HUES6 (cell line): ENCODE measurements at regions not wholly inside any gene's neighbourhood (a gene's known extent, or its start where the extent isn't known, plus 50 kb on each side); places are given as distances from the start of the nearest gene placed in this dataset.
"Not testable (repeated sequence)": the region's sequence is repeated elsewhere in the genome, so short reads cannot be mapped to it uniquely, and the experiment has no call there.

ENCODE experiments used
- H3K27ac ChIP-seq: 2 replicates; pipeline ENCODE4 v1.7.0; 2013; ENCODE audit warnings: low read depth, mild to moderate bottlenecking, low read length, inconsistent platforms
- H3K27me3 ChIP-seq: 2 replicates; pipeline ENCODE4 v1.6.1; 2013; ENCODE audit warnings: low read length; ENCODE audit not compliant: control insufficient read depth, insufficient read depth
- H3K36me3 ChIP-seq: 2 replicates; pipeline ENCODE4 v1.6.1; 2013; ENCODE audit warnings: low read length; ENCODE audit not compliant: control insufficient read depth, insufficient read depth
- H3K4me1 ChIP-seq: 2 replicates; pipeline ENCODE4 v1.6.1; 2013; ENCODE audit warnings: low read length; ENCODE audit not compliant: control insufficient read depth, insufficient read depth
- H3K4me3 ChIP-seq: 2 replicates; pipeline ENCODE4 v1.5.1; 2013; ENCODE audit warnings: low read depth, low read length
- H3K9ac ChIP-seq: one replicate; pipeline ENCODE4 v1.6.1; 2013; ENCODE audit warnings: mild to moderate bottlenecking, low read length
- H3K9me3 ChIP-seq: 2 replicates; pipeline ENCODE4 v1.6.1; 2013; ENCODE audit warnings: low read depth, low read length; ENCODE audit not compliant: control insufficient read depth, insufficient read depth

- Histone ChIP-seq H3K36me3 (no peaks in the 10 kb centered on the region), H3K27ac (no peak overlapping the region), H3K9ac (no peak overlapping the region), H3K27me3 (no peaks in the 10 kb centered on the region), H3K4me1 (peaks cover 6% of the 10 kb centered on the region), H3K9me3 (no peaks in the 10 kb centered on the region), H3K4me3 (no peak overlapping the region)
Measured at GRCh38 chr7:131031099-131031868, 296.4 kb upstream of the MKLN1 start.

- no peak overlapping the region for H3K9ac ChIP-seq
- no peak overlapping the region for H3K4me3 ChIP-seq
- H3K36me3 ChIP-seq: no peaks in the 10 kb centered on the region
- no peak overlapping the region for H3K27ac ChIP-seq
- no peaks in the 10 kb centered on the region for H3K9me3 ChIP-seq
- 0 out of 2 replicates have a peak, but pooled peaks cover under 1% of the 10 kb centered on the region for H3K4me1 ChIP-seq
- no peaks in the 10 kb centered on the region for H3K27me3 ChIP-seq
Measured at GRCh38 chr7:131032786-131033185, 294.9 kb upstream of the MKLN1 start.

- Histone ChIP-seq H3K36me3 (no peaks in the 10 kb centered on the region), H3K4me3 (no peak overlapping the region), H3K4me1 (no peaks in the 10 kb centered on the region), H3K27me3 (no peaks in the 10 kb centered on the region), H3K27ac (no peak overlapping the region), H3K9ac (no peak overlapping the region), H3K9me3 (no peaks in the 10 kb centered on the region)
Measured at GRCh38 chr7:131034166-131034881, 293.4 kb upstream of the MKLN1 start.

GRCh38 chr7:131035088-131035770, 292.4 kb upstream of the MKLN1 start:
- no peaks in the 10 kb centered on the region for H3K9me3 ChIP-seq
- H3K36me3 ChIP-seq: no peaks in the 10 kb centered on the region
- H3K4me3 ChIP-seq: no peak overlapping the region
- H3K27me3 ChIP-seq: no peaks in the 10 kb centered on the region
- H3K4me1 ChIP-seq: no peaks in the 10 kb centered on the region
- no peak overlapping the region for H3K9ac ChIP-seq
- no peak overlapping the region for H3K27ac ChIP-seq

GRCh38 chr7:131038153-131038552, 289.5 kb upstream of the MKLN1 start:
- H3K4me1 ChIP-seq: peaks cover 10% of the 10 kb centered on the region; the same call in 1 of the 2 replicates
- no peak overlapping the region for H3K4me3 ChIP-seq
- no peak overlapping the region for H3K27ac ChIP-seq
- no peaks in the 10 kb centered on the region for H3K27me3 ChIP-seq
- no peaks in the 10 kb centered on the region for H3K9me3 ChIP-seq
- H3K36me3 ChIP-seq: no peaks in the 10 kb centered on the region
- no peak overlapping the region for H3K9ac ChIP-seq

GRCh38 chr7:131039355-131039762, 288.3 kb upstream of the MKLN1 start:
- Histone ChIP-seq H3K4me3 (no peak overlapping the region), H3K9ac (no peak overlapping the region), H3K27me3 (no peaks in the 10 kb centered on the region), H3K27ac (no peak overlapping the region), H3K36me3 (no peaks in the 10 kb centered on the region), H3K4me1 (peaks cover 12% of the 10 kb centered on the region; the same call in 1 of the 2 replicates), H3K9me3 (no peaks in the 10 kb centered on the region)

GRCh38 chr7:131039836-131040235, 287.8 kb upstream of the MKLN1 start:
- Histone ChIP-seq H3K27me3 (no peaks in the 10 kb centered on the region), H3K9me3 (no peaks in the 10 kb centered on the region), H3K9ac (no peak overlapping the region), H3K36me3 (no peaks in the 10 kb centered on the region), H3K27ac (no peak overlapping the region), H3K4me1 (peaks cover 12% of the 10 kb centered on the region; the same call in 1 of the 2 replicates), H3K4me3 (no peak overlapping the region)

- no peak overlapping the region for H3K9ac ChIP-seq
- peaks cover 3% of the 10 kb centered on the region; the same call in 1 of the 2 replicates for H3K9me3 ChIP-seq
- H3K27me3 ChIP-seq: no peaks in the 10 kb centered on the region
- no peak overlapping the region for H3K27ac ChIP-seq
- H3K4me3 ChIP-seq: no peak overlapping the region
- H3K36me3 ChIP-seq: no peaks in the 10 kb centered on the region
- peaks cover 12% of the 10 kb centered on the region; the same call in 1 of the 2 replicates for H3K4me1 ChIP-seq
Measured at GRCh38 chr7:131040467-131040932, 287.2 kb upstream of the MKLN1 start.

GRCh38 chr7:131041012-131041695, 286.5 kb upstream of the MKLN1 start:
- not testable (repeated sequence) for H3K36me3 ChIP-seq, H3K27me3 ChIP-seq, H3K9ac ChIP-seq, H3K9me3 ChIP-seq, H3K27ac ChIP-seq, H3K4me3 ChIP-seq
- H3K4me1 ChIP-seq: peaks cover 12% of the 10 kb centered on the region; the same call in 1 of the 2 replicates

GRCh38 chr7:131042269-131043160, 285.2 kb upstream of the MKLN1 start:
- H3K4me1 ChIP-seq: peaks cover 12% of the 10 kb centered on the region; the same call in 1 of the 2 replicates
- peaks cover 5% of the 10 kb centered on the region; the same call in 1 of the 2 replicates for H3K9me3 ChIP-seq
- 0 out of 2 replicates have a peak, but pooled peaks cover 2% of the 10 kb centered on the region for H3K36me3 ChIP-seq
- no peak overlapping the region for H3K27ac ChIP-seq
- no peaks in the 10 kb centered on the region for H3K27me3 ChIP-seq
- H3K4me3 ChIP-seq: no peak overlapping the region
- no peak overlapping the region for H3K9ac ChIP-seq
